HAP-1 (cell line): ENCODE measurements at regions not wholly inside any gene's neighbourhood (a gene's known extent, or its start where the extent isn't known, plus 50 kb on each side); places are given as distances from the start of the nearest gene placed in this dataset.

ENCODE experiments used
- DNase-seq, 2 experiments: peaks; one replicate each; pipeline ENCODE4 v3.0.0-alpha.2; 2016 to 2020; ENCODE audit warnings: low spot score in 2 of 2
- H3K27me3 ChIP-seq: fragments of 250-450 bp; sonication (Bioruptor Pico); 2 replicates; pipeline ENCODE4 v1.5.1; 2020; ENCODE audit warnings: low read depth, mild to moderate bottlenecking, moderate library complexity
- H3K36me3 ChIP-seq: fragments of 250-450 bp; sonication (Bioruptor Pico); replicated peaks from 2 replicates; pipeline ENCODE4 v1.5.1; 2020; ENCODE audit warnings: mild to moderate bottlenecking
- H3K4me1 ChIP-seq: fragments of 250-450 bp; sonication (Bioruptor Pico); 2 replicates; pipeline ENCODE4 v1.5.1; 2020; ENCODE audit warnings: mild to moderate bottlenecking
- H3K4me3 ChIP-seq: fragments of 250-450 bp; sonication (Bioruptor Pico); 2 replicates; pipeline ENCODE4 v1.5.1; 2020; ENCODE audit warnings: mild to moderate bottlenecking, moderate library complexity
- H3K9me3 ChIP-seq: fragments of 250-450 bp; sonication (Bioruptor Pico); 2 replicates; pipeline ENCODE4 v1.5.1; 2020; ENCODE audit warnings: mild to moderate bottlenecking, moderate library complexity
- in situ Hi-C: fragments of 300-500 bp; cut with MboI; formaldehyde crosslinking; loops from 3 replicates; pipeline ENCODE4 v1.14.3; 2020; ENCODE audit warnings: low sequenced_read_pairs, inconsistent platforms, mixed read lengths

DNA sequence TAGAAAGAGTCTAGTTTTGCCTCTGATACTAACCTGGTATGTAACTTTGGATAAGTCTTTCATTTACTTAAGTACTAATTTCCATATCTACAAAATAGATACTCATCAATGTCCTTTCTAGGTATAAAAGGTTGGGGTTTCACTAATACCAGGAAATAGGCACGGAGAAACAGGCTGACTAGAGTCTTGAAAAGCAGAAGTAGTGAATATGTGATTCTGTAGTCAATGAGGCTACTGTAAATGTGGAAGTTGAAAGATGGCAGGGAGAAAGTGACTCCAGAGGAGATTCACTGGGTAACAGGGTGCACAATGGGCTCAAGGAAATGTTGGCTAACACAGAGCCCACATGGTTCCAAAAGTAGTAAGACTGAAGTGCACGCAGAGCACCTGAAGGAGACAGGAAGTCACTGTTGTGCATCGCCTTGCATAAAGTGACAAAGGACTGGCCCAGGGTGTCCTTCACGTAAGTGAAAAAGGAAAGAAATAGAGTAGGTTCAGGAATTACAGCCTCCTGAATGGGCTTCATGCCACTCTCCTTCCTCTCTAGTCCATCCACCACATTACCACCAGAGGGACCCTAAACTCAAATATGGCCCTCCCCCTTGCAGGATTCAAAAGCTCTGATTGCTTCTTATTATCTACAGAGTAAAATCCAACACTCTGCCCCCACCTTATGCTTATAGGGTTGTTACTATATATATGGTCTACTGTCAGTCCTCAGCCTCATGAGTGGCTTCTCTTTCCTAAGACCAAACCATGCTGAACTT lies 288.0 kb upstream of the SMARCA2 start:
- H3K36me3 ChIP-seq = no peaks in the 10 kb centered on the region
- H3K9me3 ChIP-seq = no peaks in the 10 kb centered on the region
- H3K4me1 ChIP-seq = 0 out of 2 replicates have a peak, but pooled peaks cover 3% of the 10 kb centered on the region
- H3K4me3 ChIP-seq = no peak overlapping the region
- in situ Hi-C loops = no loop called here
- peak; percentile 25 to 29 for DNase-seq
- H3K27me3 ChIP-seq = no peaks in the 10 kb centered on the region

DNA sequence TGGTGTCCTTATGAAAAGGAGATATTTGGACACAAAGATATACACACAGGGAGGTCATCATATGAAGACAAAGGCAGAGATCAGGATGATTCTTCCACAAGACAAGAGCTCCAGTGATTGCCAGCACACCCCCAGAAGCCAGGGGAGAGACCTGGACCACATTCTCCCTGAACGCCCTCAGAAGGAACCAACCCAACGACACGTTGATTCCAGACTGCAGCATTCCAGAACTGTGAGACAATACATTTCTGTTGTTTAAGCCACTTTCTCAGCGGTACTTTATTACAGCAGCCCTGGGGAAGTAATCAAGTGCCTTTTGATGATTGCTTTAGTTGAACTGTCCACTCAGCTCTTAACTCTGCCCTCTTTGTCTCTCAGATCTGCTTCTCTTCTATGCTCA lies 285.5 kb upstream of the SMARCA2 start:
- in situ Hi-C loops = no loop called here
- DNase-seq = no peak

DNA sequence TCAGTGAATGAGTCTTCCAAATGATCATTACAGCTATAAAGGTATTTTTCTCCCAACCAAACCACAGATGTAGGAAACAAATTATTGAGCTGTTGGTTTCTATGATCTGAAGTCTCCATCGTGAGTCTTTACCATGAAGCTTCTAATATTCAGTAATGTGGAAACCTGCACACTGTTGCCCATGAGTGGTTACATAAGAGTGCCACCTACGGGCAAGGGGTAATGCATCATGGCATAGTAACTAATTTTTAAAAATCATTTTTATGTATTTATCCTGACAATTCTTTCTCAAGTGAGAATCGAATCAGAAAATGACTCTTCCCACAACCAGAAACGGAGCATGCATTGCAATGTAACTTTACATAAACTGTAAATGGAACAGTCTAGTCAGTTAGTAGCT lies 282.5 kb upstream of the SMARCA2 start:
- DNase-seq = no peak
- Histone ChIP-seq H3K4me3 (no peak overlapping the region), H3K27me3 (no peaks in the 10 kb centered on the region), H3K4me1 (peaks cover 15% of the 10 kb centered on the region), H3K9me3 (no peaks in the 10 kb centered on the region), H3K36me3 (no peaks in the 10 kb centered on the region)
- in situ Hi-C loops = no loop called here

More for the DNA sequence above, 285.5 kb upstream of the SMARCA2 start:
- Histone ChIP-seq H3K27me3 (no peaks in the 10 kb centered on the region), H3K4me1 (peaks cover 9% of the 10 kb centered on the region), H3K9me3 (no peaks in the 10 kb centered on the region), H3K36me3 (no peaks in the 10 kb centered on the region), H3K4me3 (no peak overlapping the region)

DNA sequence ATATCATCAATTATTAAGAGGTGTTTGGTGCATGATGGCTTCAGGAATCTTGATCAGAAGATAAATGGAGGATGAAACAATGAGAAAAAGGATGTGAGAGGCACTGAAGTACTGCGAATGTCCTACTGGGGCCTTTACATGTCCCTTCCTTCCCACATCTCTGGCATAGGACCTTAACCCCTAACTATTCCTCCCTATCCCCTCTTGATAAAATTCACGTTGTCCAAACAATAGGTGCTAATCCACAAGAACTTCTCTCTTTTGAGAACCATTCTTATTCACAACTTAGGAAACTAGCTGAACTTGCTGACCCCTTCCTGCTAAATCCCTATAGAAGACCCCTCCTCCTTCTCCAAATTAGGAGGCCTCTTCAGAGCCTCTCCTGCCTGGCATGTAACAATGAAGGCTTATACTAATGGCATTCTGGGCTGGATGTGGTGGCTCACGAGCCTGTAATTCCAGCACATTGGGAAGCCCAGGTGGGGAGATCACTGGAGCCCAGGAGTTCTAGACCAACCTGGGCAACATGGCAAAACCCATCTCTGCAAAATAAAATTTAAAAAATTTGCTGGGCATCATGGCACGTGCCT lies 276.5 kb upstream of the SMARCA2 start:
- no peaks in the 10 kb centered on the region for H3K36me3 ChIP-seq
- in situ Hi-C loops = no loop called here
- H3K4me3 ChIP-seq = no peak overlapping the region
- H3K9me3 ChIP-seq = no peaks in the 10 kb centered on the region
- peak in 1 of 2 experiments; percentile 26 for DNase-seq
- no peaks in the 10 kb centered on the region for H3K27me3 ChIP-seq
- peaks cover 30% of the 10 kb centered on the region for H3K4me1 ChIP-seq

DNA sequence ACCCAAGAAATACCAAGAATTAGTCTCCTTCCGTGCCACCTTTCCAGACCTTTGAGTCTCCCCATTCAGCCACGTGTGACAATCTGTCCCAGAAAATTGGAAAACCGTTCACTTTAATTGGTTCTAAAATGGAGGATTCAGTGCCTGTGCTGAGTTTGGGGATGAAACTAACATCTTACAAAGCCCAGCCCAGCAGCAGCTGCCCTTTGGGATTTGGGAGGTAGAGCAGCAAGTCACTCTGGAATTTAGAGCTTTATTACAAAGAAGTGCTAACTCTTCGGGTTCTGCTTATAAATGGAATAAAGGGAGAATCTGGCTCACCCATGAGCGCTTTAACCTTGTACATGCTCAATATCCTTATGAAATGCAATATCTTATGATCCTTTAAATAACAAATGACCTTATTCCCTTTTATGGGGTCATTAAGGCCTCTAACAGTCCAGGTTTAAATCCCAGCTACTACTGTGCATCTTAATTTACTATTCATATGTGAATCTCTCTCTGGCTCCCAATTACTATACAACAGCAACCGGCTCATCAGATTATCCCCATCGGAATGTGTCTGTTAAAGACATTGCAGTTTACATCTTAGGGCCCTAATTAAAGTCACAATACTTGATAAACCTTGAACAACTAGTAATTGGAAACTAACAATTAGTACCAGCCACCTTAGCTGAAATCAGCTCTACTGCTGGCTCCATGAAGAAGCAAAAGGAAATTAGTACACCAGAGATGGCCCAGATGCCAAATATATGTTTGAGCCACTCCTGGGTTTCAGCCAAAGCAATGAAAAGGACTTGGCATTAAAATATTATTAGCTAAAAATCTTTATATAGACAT lies 271.8 kb upstream of the SMARCA2 start:
- H3K36me3 ChIP-seq = no peaks in the 10 kb centered on the region
- DNase-seq = peak; percentile 64 to 96
- in situ Hi-C loops = no loop called here

DNA sequence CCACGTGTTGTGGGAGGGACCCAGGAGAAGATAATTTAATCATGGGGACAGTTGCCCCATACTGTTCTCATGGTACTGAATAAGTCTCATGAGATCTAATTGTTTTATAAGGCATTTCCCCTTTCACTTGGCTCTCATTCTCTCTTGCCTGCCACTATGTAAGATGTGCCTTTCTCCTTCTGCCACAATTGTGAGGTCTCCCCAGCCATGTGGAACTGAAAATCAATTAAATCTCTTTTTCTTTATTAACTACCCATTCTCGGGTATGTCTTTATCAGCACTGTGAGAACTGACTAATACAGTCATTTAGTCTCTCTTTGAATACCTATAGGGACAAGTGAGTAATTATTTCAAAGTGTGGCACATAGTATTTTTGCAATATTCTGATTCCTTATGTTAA lies 269.2 kb upstream of the SMARCA2 start:
- H3K4me3 ChIP-seq = no peak overlapping the region
- no peak for DNase-seq
- in situ Hi-C loops = no loop called here
- no peaks in the 10 kb centered on the region for H3K27me3 ChIP-seq
- H3K36me3 ChIP-seq = no peaks in the 10 kb centered on the region
- H3K4me1 ChIP-seq = peaks cover 20% of the 10 kb centered on the region
- no peaks in the 10 kb centered on the region for H3K9me3 ChIP-seq

More for the DNA sequence above, 271.8 kb upstream of the SMARCA2 start:
- no peaks in the 10 kb centered on the region for H3K27me3 ChIP-seq
- H3K4me3 ChIP-seq = no peak overlapping the region
- no peaks in the 10 kb centered on the region for H3K9me3 ChIP-seq
- H3K4me1 ChIP-seq = peaks cover 24% of the 10 kb centered on the region

DNA sequence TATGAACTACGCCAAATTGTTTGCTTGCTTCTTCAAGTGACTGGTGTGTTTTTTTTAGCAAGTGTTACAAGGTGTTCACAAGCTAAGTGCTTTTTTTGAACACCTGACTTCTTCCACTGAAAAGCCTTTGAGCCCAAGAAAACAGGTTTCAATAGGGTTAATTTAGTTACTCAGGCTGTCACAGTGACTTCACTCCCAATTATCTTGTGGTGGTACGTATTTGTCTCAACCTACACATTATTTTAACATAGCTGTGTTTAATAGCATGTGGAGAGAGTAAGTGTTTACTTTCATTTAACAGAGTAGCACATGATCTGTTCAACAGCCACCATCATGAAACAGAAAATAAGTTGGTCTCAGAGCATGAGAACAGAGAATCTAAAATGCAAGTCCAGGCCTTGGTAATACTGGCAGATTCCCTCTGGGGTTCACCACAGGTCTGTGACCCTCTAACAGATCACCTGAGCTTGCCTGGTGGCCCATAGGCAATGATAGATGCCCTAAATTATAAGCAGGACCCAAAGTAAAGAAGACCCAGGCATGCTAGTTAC lies 267.7 kb upstream of the SMARCA2 start:
- H3K9me3 ChIP-seq = no peaks in the 10 kb centered on the region
- H3K27me3 ChIP-seq = no peaks in the 10 kb centered on the region
- DNase-seq = no peak
- peaks cover 17% of the 10 kb centered on the region for H3K4me1 ChIP-seq
- H3K36me3 ChIP-seq = no peaks in the 10 kb centered on the region
- in situ Hi-C loops = no loop called here
- no peak overlapping the region for H3K4me3 ChIP-seq

DNA sequence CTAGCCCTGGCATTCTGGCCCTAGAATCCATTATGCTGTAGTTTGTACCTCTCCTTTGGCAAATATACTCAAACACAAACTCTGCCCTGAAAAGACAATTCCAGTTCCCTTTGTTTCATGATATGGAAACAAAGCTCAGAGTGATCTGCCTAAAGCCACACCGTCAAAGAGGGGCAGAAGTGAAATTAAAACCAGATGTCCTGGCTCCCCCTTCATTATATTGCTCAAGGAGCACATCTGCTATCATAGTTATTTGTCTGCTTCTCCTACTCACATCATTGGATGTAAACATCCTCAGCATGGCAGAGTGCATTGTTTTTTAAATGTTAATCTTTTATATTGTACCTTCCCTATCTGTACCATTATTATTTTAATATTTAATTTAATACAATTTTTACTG lies 266.7 kb upstream of the SMARCA2 start:
- in situ Hi-C loops = no loop called here
- Histone ChIP-seq H3K4me1 (peaks cover 10% of the 10 kb centered on the region), H3K36me3 (no peaks in the 10 kb centered on the region), H3K4me3 (no peak overlapping the region), H3K27me3 (no peaks in the 10 kb centered on the region), H3K9me3 (no peaks in the 10 kb centered on the region)
- no peak for DNase-seq

DNA sequence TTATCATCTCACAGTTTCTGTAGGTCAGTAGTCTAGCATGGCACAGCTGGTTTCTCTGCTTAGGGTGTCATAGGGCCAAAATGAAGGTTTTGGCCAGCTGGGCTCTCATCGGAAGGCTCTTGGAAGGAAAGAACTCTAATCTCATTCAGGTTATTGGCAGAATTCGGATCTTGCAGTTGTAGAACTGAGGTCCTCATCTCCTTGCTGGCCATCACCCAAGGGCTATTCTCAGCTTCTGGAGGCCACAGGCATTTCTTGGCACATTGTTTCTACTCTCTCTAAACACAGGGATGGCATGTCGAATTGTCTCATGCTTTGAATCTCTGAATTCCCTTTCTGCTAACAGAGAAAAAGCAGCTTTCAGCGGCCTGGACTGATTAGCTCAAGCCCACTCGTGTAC lies 258.0 kb upstream of the SMARCA2 start:
- H3K4me3 ChIP-seq = no peak overlapping the region
- no peaks in the 10 kb centered on the region for H3K27me3 ChIP-seq
- DNase-seq = no peak
- in situ Hi-C loops = no loop called here
- H3K36me3 ChIP-seq = no peaks in the 10 kb centered on the region
- H3K9me3 ChIP-seq = no peaks in the 10 kb centered on the region
- no peaks in the 10 kb centered on the region for H3K4me1 ChIP-seq

DNA sequence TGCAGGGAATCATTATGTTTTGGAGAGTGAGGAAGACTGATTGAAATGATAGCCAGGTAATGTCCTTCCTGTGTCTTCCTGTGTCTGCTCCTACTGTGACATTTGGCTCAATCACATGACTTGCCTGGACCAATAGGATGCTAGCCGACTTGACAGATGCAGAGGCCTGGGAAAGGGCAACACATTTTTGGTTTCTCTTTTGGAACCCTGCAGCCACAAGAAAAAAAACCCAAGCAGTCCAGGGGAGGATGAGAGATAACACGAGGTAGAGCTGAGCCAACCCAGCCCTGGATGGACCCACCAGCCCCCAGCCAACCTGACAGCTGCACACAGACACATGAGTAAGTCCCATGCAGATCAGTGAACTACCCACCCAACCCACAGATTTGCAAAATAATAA lies 256.1 kb upstream of the SMARCA2 start:
- Histone ChIP-seq H3K36me3 (no peaks in the 10 kb centered on the region), H3K4me1 (no peaks in the 10 kb centered on the region), H3K4me3 (no peak overlapping the region), H3K27me3 (no peaks in the 10 kb centered on the region), H3K9me3 (no peaks in the 10 kb centered on the region)
- in situ Hi-C loops = no loop called here
- DNase-seq = peak in 1 of 2 experiments; percentile 17

DNA sequence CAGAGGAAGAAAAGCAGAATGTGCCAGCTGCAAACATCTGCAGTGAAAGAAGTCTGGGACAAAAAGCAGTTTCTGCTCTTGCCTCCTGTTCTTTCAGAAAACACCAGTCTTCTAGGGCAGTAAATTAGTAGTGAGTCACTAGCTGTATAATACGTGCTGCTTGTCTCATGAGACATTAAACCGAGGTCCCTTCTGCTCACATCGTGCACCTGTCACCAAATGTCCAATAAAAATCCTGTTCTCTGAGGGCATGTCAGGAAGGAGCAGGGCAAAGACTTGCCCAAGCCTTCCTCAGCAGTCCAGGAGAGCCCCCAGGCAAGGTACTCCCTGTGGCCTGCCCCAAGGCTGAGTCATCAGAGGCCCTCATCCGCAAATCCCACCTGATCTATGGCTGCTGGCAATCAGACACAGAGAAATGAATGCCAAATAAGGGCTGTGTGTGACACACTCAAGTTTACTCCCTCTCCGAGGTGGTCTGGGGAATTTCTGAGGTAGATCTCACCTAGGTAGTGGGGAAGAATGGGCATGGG lies 255.3 kb upstream of the SMARCA2 start:
- Histone ChIP-seq H3K9me3 (no peaks in the 10 kb centered on the region), H3K4me3 (no peak overlapping the region), H3K36me3 (no peaks in the 10 kb centered on the region), H3K4me1 (no peaks in the 10 kb centered on the region), H3K27me3 (no peaks in the 10 kb centered on the region)
- no peak for DNase-seq
- in situ Hi-C loops = no loop called here

DNA sequence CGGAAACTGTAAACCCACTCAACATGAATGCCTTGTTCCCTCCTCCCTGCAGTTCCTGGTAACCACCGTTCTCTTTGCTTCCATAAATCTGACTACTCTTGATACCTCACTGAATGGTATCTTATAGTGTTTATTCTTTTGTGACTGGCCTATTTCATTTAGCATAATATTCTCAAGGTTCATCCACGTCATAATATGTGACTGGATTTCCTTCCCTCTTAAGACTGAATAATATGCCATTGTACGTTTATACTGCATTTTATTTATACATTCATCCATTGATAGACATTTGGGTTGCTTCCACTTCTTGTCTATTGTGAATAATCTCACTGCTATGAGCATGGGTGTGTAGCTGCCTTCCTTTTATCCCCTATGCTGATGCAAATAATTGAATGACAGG lies 253.3 kb upstream of the SMARCA2 start:
- H3K4me1 ChIP-seq = no peaks in the 10 kb centered on the region
- no peaks in the 10 kb centered on the region for H3K36me3 ChIP-seq
- H3K4me3 ChIP-seq = no peak overlapping the region
- no peaks in the 10 kb centered on the region for H3K9me3 ChIP-seq
- no peak for DNase-seq
- in situ Hi-C loops = no loop called here
- H3K27me3 ChIP-seq = no peaks in the 10 kb centered on the region

DNA sequence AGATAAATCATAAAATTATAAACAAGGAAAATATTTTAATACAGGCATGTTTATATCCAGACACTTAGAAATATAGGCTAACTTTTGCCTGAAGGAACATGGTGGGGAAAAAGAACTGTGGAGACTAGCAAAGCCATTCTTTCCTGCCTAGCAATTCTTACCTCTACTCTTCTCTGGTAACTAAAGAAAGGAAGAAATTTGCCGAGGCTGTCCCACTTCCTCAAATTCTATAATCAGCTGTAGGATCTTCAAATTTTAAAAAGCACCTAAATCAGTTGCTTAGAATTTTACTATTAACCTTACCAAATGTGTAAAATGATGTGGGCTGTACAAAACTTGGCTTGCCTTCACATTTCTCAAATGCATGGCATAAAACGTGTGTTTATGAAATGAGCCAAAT lies 249.1 kb upstream of the SMARCA2 start:
- Histone ChIP-seq H3K4me1 (no peaks in the 10 kb centered on the region), H3K36me3 (no peaks in the 10 kb centered on the region), H3K4me3 (no peak overlapping the region), H3K9me3 (no peaks in the 10 kb centered on the region), H3K27me3 (no peaks in the 10 kb centered on the region)
- no peak for DNase-seq
- in situ Hi-C loops = no loop called here
